GM10248 (cell line): ENCODE measurements at regions not wholly inside any gene's neighbourhood (a gene's known extent, or its start where the extent isn't known, plus 50 kb on each side); places are given as distances from the start of the nearest gene placed in this dataset.
"Not testable (repeated sequence)": the region's sequence is repeated elsewhere in the genome, so short reads cannot be mapped to it uniquely, and the experiment has no call there.

ENCODE experiments used
- CTCF ChIA-PET: fragments of 300-600 bp; sonication (Branson Sonifier 250); formaldehyde crosslinking; extraction: SDS; loops from one replicate; lab custom pipeline; 2021; ENCODE audit warnings: antibody characterized with exemption; lab: Yijun Ruan, JAX
- POLR2A ChIA-PET: fragments of 350-650 bp; sonication (Branson Sonifier 250); formaldehyde crosslinking; extraction: SDS; loops from one replicate; lab custom pipeline; 2020; ENCODE audit warnings: antibody characterized with exemption; lab: Yijun Ruan, JAX
- DNase-seq: peaks from one replicate; pipeline ENCODE4 v3.0.0; 2012; ENCODE audit errors: extremely low spot score
- CTCF ChIP-seq: IDR thresholded peaks from 2 replicates; pipeline ENCODE4 v1.5.1; 2012; ENCODE audit warnings: mild to moderate bottlenecking, low read depth; ENCODE audit errors: extremely low read depth, missing control alignments, control extremely low read depth

- CTCF ChIA-PET = interaction anchor here (1.5 to 2.9 kb wide), 2 partner anchors 12 to 28 kb away, joined by 3 to 8 read pairs; no protein-coding TSS in a partner anchor
These were observed 116.5 kb upstream of the MAP2 start for GRCh38 chr2:209307161-209308001.

GRCh38 chr2:209308415-209308814 lies 115.4 kb upstream of the MAP2 start:
- no peak for TF ChIP-seq CTCF
- DNase-seq = no peak
- CTCF ChIA-PET = interaction anchor here (1.2 kb wide), 1 partner anchor 27 kb away, joined by 3 read pairs; no protein-coding TSS in a partner anchor
- POLR2A ChIA-PET = no interaction called here

More at GRCh38 chr2:209307161-209308001, 116.5 kb upstream of the MAP2 start:
- POLR2A ChIA-PET = no interaction called here
- DNase-seq = no peak
- no peak for TF ChIP-seq CTCF

- no peak for TF ChIP-seq CTCF
- CTCF ChIA-PET = interaction anchor here (1.4 to 2.1 kb wide), 2 partner anchors 11 to 23 kb away, joined by 3 to 12 read pairs; no protein-coding TSS in a partner anchor
- POLR2A ChIA-PET = no interaction called here
- DNase-seq = no peak
These were observed 111.9 kb upstream of the MAP2 start for GRCh38 chr2:209311948-209312347.

- POLR2A ChIA-PET, DNase-seq: not testable (repeated sequence)
- CTCF ChIA-PET = interaction anchor here (1.4 to 2.1 kb wide), 2 partner anchors 11 to 22 kb away, joined by 3 to 12 read pairs; no protein-coding TSS in a partner anchor
These were observed 111.4 kb upstream of the MAP2 start for GRCh38 chr2:209312450-209312849.

GRCh38 chr2:209314653-209315052 lies 109.2 kb upstream of the MAP2 start:
- no peak for TF ChIP-seq CTCF
- POLR2A ChIA-PET = no interaction called here
- no peak for DNase-seq
- CTCF ChIA-PET = interaction anchor here (0.9 kb wide), 1 partner anchor 20 kb away, joined by 3 read pairs; no protein-coding TSS in a partner anchor

GRCh38 chr2:209316141-209316540 lies 107.7 kb upstream of the MAP2 start:
- no peak for DNase-seq
- POLR2A ChIA-PET = no interaction called here
- no peak for TF ChIP-seq CTCF
- CTCF ChIA-PET = no interaction called here

GRCh38 chr2:209321076-209321475 lies 102.8 kb upstream of the MAP2 start:
- POLR2A ChIA-PET = no interaction called here
- no peak for TF ChIP-seq CTCF
- CTCF ChIA-PET = interaction anchor here (2.2 to 7.7 kb wide), 2 partner anchors 9 to 14 kb away, joined by 8 to 73 read pairs; no protein-coding TSS in a partner anchor
- no peak for DNase-seq
